IMR-90 (cell line): ENCODE measurements at regions not wholly inside any gene's neighbourhood (a gene's known extent, or its start where the extent isn't known, plus 50 kb on each side); places are given as distances from the start of the nearest gene placed in this dataset.

Experiments used
- ATAC-seq: fragments of 200-7000 bp; cut with Tn5 transposase; 2 replicates; pipeline ENCODE4 v1.9.1; 2020; ENCODE audit warnings: low read depth, mild to moderate bottlenecking, moderate library complexity
- BruUV-seq: library from RNA; stranded (reverse); fragments of 400-500 nt; replicated peaks from 2 replicates; lab custom pipeline; 2021; lab: Mats Ljungman, UMichigan
- CTCF ChIA-PET: fragments of 300-600 bp; formaldehyde crosslinking; extraction: SDS; loops from one replicate; lab custom pipeline; 2021; ENCODE audit warnings: antibody characterized with exemption; lab: Yijun Ruan, JAX
- POLR2A ChIA-PET: fragments of 300-600 bp; sonication (Branson Sonifier 250); formaldehyde crosslinking; loops from one replicate; lab custom pipeline; 2022; ENCODE audit warnings: antibody characterized with exemption; ENCODE audit not compliant: unreplicated experiment; lab: Charles Lee
- DNase-seq: peaks from one replicate; pipeline ENCODE4 v3.0.0; 2013
- H2AFZ ChIP-seq: replicated peaks from 2 replicates; pipeline ENCODE3; 2013; ENCODE audit warnings: low read length, mild to moderate bottlenecking; ENCODE audit not compliant: poor library complexity
- H2AK5ac ChIP-seq: 2 replicates; pipeline ENCODE4 v1.6.1; 2013; ENCODE audit warnings: low read depth, low read length, inconsistent platforms
- H2AK9ac ChIP-seq: replicated peaks from 2 replicates; pipeline ENCODE3; 2013; ENCODE audit warnings: mild to moderate bottlenecking, low read depth, low read length, moderate library complexity; ENCODE audit not compliant: poor library complexity
- H2BK120ac ChIP-seq: 2 replicates; pipeline ENCODE4 v1.6.1; 2013; ENCODE audit warnings: low read depth, low read length, inconsistent platforms
- H2BK15ac ChIP-seq: 3 replicates; pipeline ENCODE4 v1.6.1; 2013; ENCODE audit warnings: low read depth, low read length, inconsistent platforms
- H2BK20ac ChIP-seq: 2 replicates; pipeline ENCODE4 v1.6.1; 2013; ENCODE audit warnings: low read depth, mild to moderate bottlenecking, inconsistent platforms, low read length, moderate library complexity
- H2BK5ac ChIP-seq: 2 replicates; pipeline ENCODE4 v1.6.1; 2013; ENCODE audit warnings: mild to moderate bottlenecking, low read depth, low read length, inconsistent platforms; ENCODE audit not compliant: poor library complexity, severe bottlenecking
- H3K14ac ChIP-seq: replicated peaks from 2 replicates; pipeline ENCODE4 v1.6.1; 2013; ENCODE audit warnings: low read depth, low read length, inconsistent platforms
- H3K18ac ChIP-seq: 2 replicates; pipeline ENCODE4 v1.6.1; 2013; ENCODE audit warnings: low read depth, low read length, control low read depth
- H3K23ac ChIP-seq: 2 replicates; pipeline ENCODE4 v1.6.1; 2013; ENCODE audit warnings: low read depth, low read length, inconsistent platforms
- H3K27ac ChIP-seq: 2 replicates; pipeline ENCODE4 v1.5.1; 2013; ENCODE audit warnings: mild to moderate bottlenecking, control low read depth, low read length; ENCODE audit not compliant: insufficient read depth
- H3K27me3 ChIP-seq: 2 replicates; pipeline ENCODE4 v1.6.1; 2013; ENCODE audit warnings: low read length; ENCODE audit not compliant: control insufficient read depth, insufficient read depth
- H3K36me3 ChIP-seq: 2 replicates; pipeline ENCODE4 v1.6.1; 2013; ENCODE audit warnings: low read length, mixed read lengths; ENCODE audit not compliant: control insufficient read depth, insufficient read depth
- H3K4ac ChIP-seq: 2 replicates; pipeline ENCODE4 v1.6.1; 2013; ENCODE audit warnings: low read depth, low read length, inconsistent platforms
- H3K4me1 ChIP-seq: 2 replicates; pipeline ENCODE4 v1.6.1; 2013; ENCODE audit warnings: low read length, mixed read lengths; ENCODE audit not compliant: control insufficient read depth, insufficient read depth
- H3K4me2 ChIP-seq: 2 replicates; pipeline ENCODE4 v1.6.1; 2013; ENCODE audit warnings: low read depth, mild to moderate bottlenecking, control low read depth, low read length, moderate library complexity
- H3K4me3 ChIP-seq: 2 replicates; pipeline ENCODE4 v1.5.1; 2013; ENCODE audit warnings: low read depth, mild to moderate bottlenecking, control low read depth, low read length, moderate library complexity; ENCODE audit not compliant: insufficient read depth
- H3K56ac ChIP-seq: 2 replicates; pipeline ENCODE4 v1.6.1; 2013; ENCODE audit warnings: low read length, inconsistent platforms; ENCODE audit not compliant: insufficient read depth; ENCODE audit errors: extremely low read depth
- H3K79me1 ChIP-seq, 2 experiments: 2 replicates each; pipeline ENCODE4 v1.6.1; 2013; ENCODE audit warnings: low read length in 2 of 2, inconsistent platforms in 1 of 2, low read depth in 1 of 2
- H3K9ac ChIP-seq: 2 replicates; pipeline ENCODE4 v1.6.1; 2013; ENCODE audit warnings: low read depth, low read length, control low read depth
- H3K9me1 ChIP-seq: 2 replicates; pipeline ENCODE4 v1.6.1; 2013; ENCODE audit warnings: low read length, inconsistent platforms; ENCODE audit not compliant: insufficient read depth
- H3K9me3 ChIP-seq: 2 replicates; pipeline ENCODE4 v1.6.1; 2013; ENCODE audit warnings: low read length; ENCODE audit not compliant: control insufficient read depth, insufficient read depth
- H4K20me1 ChIP-seq: 2 replicates; pipeline ENCODE4 v1.6.1; 2013; ENCODE audit warnings: low read length, inconsistent platforms; ENCODE audit not compliant: insufficient read depth
- H4K5ac ChIP-seq: 2 replicates; pipeline ENCODE4 v1.6.1; 2013; ENCODE audit warnings: mild to moderate bottlenecking, low read depth, low read length, control low read depth
- H4K8ac ChIP-seq, 2 experiments: 2 replicates each; pipeline ENCODE4 v1.6.1; 2013; ENCODE audit warnings: low read depth in 2 of 2, low read length in 2 of 2, control low read depth in 1 of 2, inconsistent platforms in 1 of 2
- H4K91ac ChIP-seq: 2 replicates; pipeline ENCODE4 v1.6.1; 2013; ENCODE audit warnings: low read depth, low read length, inconsistent platforms; ENCODE audit not compliant: insufficient read depth
- BHLHE40 ChIP-seq: fragments of 150-350 bp; IDR thresholded peaks from 2 replicates; pipeline ENCODE4 v1.6.1; 2016; ENCODE audit warnings: mild to moderate bottlenecking, low read depth, low read length
- CEBPB ChIP-seq: IDR thresholded peaks from 2 replicates; pipeline ENCODE4 v1.6.1; 2012; ENCODE audit warnings: low read depth, low read length, improper control_type of control experiment
- CHD1 ChIP-seq: IDR thresholded peaks from 2 replicates; pipeline ENCODE4 v1.6.1; 2012; ENCODE audit warnings: low read depth, low read length, improper control_type of control experiment
- FOS ChIP-seq: fragments of 150-350 bp; IDR thresholded peaks from 2 replicates; pipeline ENCODE4 v1.6.1; 2016; ENCODE audit warnings: low read depth, low read length
- MAZ ChIP-seq: IDR thresholded peaks from 2 replicates; pipeline ENCODE4 v1.6.1; 2012; ENCODE audit warnings: low read depth, mild to moderate bottlenecking, low read length, improper control_type of control experiment, moderate library complexity, borderline replicate concordance
- MXI1 ChIP-seq: IDR thresholded peaks from 2 replicates; pipeline ENCODE4 v1.6.1; 2012; ENCODE audit warnings: low read depth, mild to moderate bottlenecking, low read length, moderate library complexity, borderline replicate concordance
- POLR2A ChIP-seq: IDR thresholded peaks from 2 replicates; pipeline ENCODE4 v1.6.1; 2012; ENCODE audit warnings: mild to moderate bottlenecking, low read depth, low read length
- RAD21 ChIP-seq: IDR thresholded peaks from 2 replicates; pipeline ENCODE4 v1.6.1; 2012; ENCODE audit warnings: low read length, improper control_type of control experiment
- RCOR1 ChIP-seq: IDR thresholded peaks from 2 replicates; pipeline ENCODE4 v1.6.1; 2012; ENCODE audit warnings: mild to moderate bottlenecking, low read length, improper control_type of control experiment; ENCODE audit not compliant: insufficient replicate concordance
- RFX5 ChIP-seq: IDR thresholded peaks from 2 replicates; pipeline ENCODE4 v1.8.0; 2012; ENCODE audit warnings: low read depth, mild to moderate bottlenecking, low read length, moderate library complexity
- SMC3 ChIP-seq: fragments of 150-350 bp; IDR thresholded peaks from 2 replicates; pipeline ENCODE4 v1.6.1; 2016; ENCODE audit warnings: low read depth, mild to moderate bottlenecking, antibody characterized with exemption, low read length, moderate library complexity
- WGBS, 2 experiments: methylation state at CpG; one replicate each; pipeline versions ENCODE4 v1.1.5 to v1.1.7; 2013; ENCODE audit warnings: missing lambda C conversion rate in 2 of 2; ENCODE audit not compliant: insufficient read length in 1 of 2; ENCODE audit errors: extremely low coverage in 2 of 2; 5-methylcytosine and 5-hydroxymethylcytosine counted together
- dilution Hi-C: fragments of 300-500 bp; cut with HindIII; formaldehyde crosslinking; loops from one replicate; pipeline ENCODE4 v1.14.3; 2018; ENCODE audit warnings: low sequenced_read_pairs; ENCODE audit not compliant: unreplicated experiment
- in situ Hi-C: fragments of 300-500 bp; cut with MboI; formaldehyde crosslinking; loops from 3 replicates; pipeline ENCODE4 v1.14.3; 2019; ENCODE audit warnings: low sequenced_read_pairs, inconsistent platforms, mixed read lengths
- intact Hi-C: fragments of 100-400 bp; cut with micrococcal nuclease; formaldehyde crosslinking; loops from 2 replicates; pipeline ENCODE4 v1.10.0; 2022
- TF ChIP-seq, protein P1 (sequence below): fragments of 150-350 bp; IDR thresholded peaks from 2 replicates; pipeline ENCODE4 v1.6.1; 2017; ENCODE audit warnings: mild to moderate bottlenecking, antibody characterized with exemption, low read length, low read depth
- TF ChIP-seq, protein P2 (sequence below): conservative IDR thresholded peaks from 2 replicates; pipeline ENCODE4 v1.5.1; 2012; ENCODE audit warnings: mild to moderate bottlenecking, low read depth, low read length, improper control_type of control experiment

DNA sequence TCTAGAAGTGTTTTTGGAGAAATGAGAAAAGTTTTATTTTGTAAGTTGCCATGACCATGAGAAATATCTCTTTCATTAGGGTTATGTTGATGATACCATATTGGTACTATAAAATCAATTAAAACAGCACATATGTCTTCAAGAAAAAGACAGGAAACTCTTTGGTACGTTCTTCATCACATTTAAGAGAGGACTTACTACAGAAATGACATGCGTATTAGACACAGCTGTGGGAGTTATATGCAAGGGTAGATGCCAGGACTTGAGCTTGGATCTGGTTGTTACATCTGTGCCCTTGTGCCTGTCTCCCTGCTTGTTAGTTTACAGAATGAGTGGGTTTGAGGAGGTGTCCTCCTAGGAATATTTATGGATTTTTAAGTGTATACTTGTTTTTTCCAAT, 103.4 kb upstream of the P2RY1 start:
- no peak overlapping the region for H3K18ac ChIP-seq
- dilution Hi-C loops (no loop called here), in situ Hi-C loops (no loop called here), intact Hi-C loops (no loop called here)
- H3K27me3 ChIP-seq: no peaks in the 10 kb centered on the region
- H2BK20ac ChIP-seq: no peak overlapping the region
- ChIA-PET CTCF (no interaction called here), POLR2A (no interaction called here)
- H2BK120ac ChIP-seq: no peak overlapping the region
- no peak overlapping the region for H3K27ac ChIP-seq
- no peak overlapping the region for H3K9ac ChIP-seq
- no peak overlapping the region for H4K8ac ChIP-seq
- H3K79me1 ChIP-seq: no peaks in the 10 kb centered on the region
- H2BK5ac ChIP-seq: no peak overlapping the region
- BruUV-seq: no TSS peak
- no peaks in the 10 kb centered on the region for H3K9me1 ChIP-seq
- no peak overlapping the region for H2AFZ ChIP-seq
- H3K9me3 ChIP-seq: no peaks in the 10 kb centered on the region
- H3K4ac ChIP-seq: no peak overlapping the region
- TF ChIP-seq RAD21 (no peak), MAZ (no peak), RFX5 (no peak), FOS (no peak), MXI1 (no peak), CEBPB (no peak), SMC3 (no peak), RCOR1 (no peak), BHLHE40 (no peak), CHD1 (no peak), POLR2A (no peak)
- TF ChIP-seq, protein P1, sequence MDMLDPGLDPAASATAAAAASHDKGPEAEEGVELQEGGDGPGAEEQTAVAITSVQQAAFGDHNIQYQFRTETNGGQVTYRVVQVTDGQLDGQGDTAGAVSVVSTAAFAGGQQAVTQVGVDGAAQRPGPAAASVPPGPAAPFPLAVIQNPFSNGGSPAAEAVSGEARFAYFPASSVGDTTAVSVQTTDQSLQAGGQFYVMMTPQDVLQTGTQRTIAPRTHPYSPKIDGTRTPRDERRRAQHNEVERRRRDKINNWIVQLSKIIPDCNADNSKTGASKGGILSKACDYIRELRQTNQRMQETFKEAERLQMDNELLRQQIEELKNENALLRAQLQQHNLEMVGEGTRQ: no peak
- TF ChIP-seq, protein P2, sequence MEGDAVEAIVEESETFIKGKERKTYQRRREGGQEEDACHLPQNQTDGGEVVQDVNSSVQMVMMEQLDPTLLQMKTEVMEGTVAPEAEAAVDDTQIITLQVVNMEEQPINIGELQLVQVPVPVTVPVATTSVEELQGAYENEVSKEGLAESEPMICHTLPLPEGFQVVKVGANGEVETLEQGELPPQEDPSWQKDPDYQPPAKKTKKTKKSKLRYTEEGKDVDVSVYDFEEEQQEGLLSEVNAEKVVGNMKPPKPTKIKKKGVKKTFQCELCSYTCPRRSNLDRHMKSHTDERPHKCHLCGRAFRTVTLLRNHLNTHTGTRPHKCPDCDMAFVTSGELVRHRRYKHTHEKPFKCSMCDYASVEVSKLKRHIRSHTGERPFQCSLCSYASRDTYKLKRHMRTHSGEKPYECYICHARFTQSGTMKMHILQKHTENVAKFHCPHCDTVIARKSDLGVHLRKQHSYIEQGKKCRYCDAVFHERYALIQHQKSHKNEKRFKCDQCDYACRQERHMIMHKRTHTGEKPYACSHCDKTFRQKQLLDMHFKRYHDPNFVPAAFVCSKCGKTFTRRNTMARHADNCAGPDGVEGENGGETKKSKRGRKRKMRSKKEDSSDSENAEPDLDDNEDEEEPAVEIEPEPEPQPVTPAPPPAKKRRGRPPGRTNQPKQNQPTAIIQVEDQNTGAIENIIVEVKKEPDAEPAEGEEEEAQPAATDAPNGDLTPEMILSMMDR: no peak
- no peaks in the 10 kb centered on the region for H4K20me1 ChIP-seq
- no peak overlapping the region for H3K4me3 ChIP-seq
- no peak overlapping the region for H4K5ac ChIP-seq
- WGBS, 2 experiments: no CpG with 5 or more reads among the region's 2 CpGs
- peaks cover 1% of the 10 kb centered on the region; the same call in 1 of the 2 replicates for H3K4me1 ChIP-seq
- no peak overlapping the region for H2BK15ac ChIP-seq
- H3K36me3 ChIP-seq: no peaks in the 10 kb centered on the region
- no peak overlapping the region for H3K56ac ChIP-seq
- DNase-seq: no peak
- no peak for ATAC-seq
- H3K23ac ChIP-seq: no peak overlapping the region
- H2AK9ac ChIP-seq: no peak overlapping the region
- H4K91ac ChIP-seq: no peak overlapping the region
- H3K4me2 ChIP-seq: no peak overlapping the region
- no peak overlapping the region for H2AK5ac ChIP-seq
- no peak overlapping the region for H3K14ac ChIP-seq
